GM12864 (cell line): ENCODE measurements at regions not wholly inside any gene's neighbourhood (a gene's known extent, or its start where the extent isn't known, plus 50 kb on each side); places are given as distances from the start of the nearest gene placed in this dataset.
"Not testable (repeated sequence)": the region's sequence is repeated elsewhere in the genome, so short reads cannot be mapped to it uniquely, and the experiment has no call there.

Experiments used
- DNase-seq: peaks from one replicate; pipeline ENCODE4 v3.0.0-alpha.2; 2011; ENCODE audit warnings: low read depth
- H3K4me3 ChIP-seq: 2 replicates; pipeline ENCODE4 v1.5.1; 2011; ENCODE audit warnings: mild to moderate bottlenecking, low read depth, low read length, control low read depth
- TF ChIP-seq, protein P1 (sequence below): IDR thresholded peaks from 2 replicates; pipeline ENCODE4 v1.5.1; 2011; ENCODE audit warnings: low read depth, mild to moderate bottlenecking, moderate library complexity, low read length, control low read depth, inconsistent platforms; ENCODE audit errors: missing control alignments

DNA sequence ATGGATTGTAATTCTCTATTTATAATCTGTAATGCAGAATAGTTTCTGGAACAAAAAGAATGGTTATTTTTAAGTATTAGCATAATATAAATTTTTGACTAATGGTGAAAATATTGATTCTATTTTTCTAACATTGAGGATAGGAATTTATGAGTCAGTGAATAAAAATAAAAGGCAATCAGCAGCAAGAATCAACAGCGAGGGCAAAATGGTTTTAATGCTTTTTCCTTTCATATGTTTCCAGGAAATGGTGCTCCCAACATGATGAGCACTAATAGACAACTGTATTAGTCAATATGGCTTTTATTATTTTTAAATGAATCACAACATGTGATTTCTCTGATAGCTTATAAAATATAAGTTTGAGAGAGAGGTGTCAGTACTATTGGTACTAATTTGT, 90.7 kb upstream of the TFPI start:
- no peak overlapping the region for H3K4me3 ChIP-seq
- TF ChIP-seq, protein P1, sequence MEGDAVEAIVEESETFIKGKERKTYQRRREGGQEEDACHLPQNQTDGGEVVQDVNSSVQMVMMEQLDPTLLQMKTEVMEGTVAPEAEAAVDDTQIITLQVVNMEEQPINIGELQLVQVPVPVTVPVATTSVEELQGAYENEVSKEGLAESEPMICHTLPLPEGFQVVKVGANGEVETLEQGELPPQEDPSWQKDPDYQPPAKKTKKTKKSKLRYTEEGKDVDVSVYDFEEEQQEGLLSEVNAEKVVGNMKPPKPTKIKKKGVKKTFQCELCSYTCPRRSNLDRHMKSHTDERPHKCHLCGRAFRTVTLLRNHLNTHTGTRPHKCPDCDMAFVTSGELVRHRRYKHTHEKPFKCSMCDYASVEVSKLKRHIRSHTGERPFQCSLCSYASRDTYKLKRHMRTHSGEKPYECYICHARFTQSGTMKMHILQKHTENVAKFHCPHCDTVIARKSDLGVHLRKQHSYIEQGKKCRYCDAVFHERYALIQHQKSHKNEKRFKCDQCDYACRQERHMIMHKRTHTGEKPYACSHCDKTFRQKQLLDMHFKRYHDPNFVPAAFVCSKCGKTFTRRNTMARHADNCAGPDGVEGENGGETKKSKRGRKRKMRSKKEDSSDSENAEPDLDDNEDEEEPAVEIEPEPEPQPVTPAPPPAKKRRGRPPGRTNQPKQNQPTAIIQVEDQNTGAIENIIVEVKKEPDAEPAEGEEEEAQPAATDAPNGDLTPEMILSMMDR = no peak
- DNase-seq = no peak

DNA sequence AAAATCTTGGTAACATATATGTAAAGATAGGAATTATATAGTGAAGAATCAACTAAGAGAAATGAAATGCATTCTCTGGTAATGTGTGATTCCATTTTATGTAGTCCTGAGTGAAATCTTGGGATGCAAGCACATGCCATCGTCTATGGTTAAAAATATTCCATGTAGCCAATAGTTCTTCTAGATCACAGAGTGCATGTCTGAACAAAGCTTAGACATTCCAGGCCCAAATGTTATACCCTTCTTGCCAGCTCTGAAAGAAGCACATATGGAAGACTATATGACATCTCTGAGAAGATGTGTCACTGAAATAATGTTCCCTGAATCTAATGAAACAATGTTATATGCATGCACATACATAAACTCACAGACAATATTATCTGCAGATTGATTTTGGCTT, 92.3 kb upstream of the TFPI start:
- no peak overlapping the region for H3K4me3 ChIP-seq
- no peak for DNase-seq
- TF ChIP-seq, protein P1 = no peak

DNA sequence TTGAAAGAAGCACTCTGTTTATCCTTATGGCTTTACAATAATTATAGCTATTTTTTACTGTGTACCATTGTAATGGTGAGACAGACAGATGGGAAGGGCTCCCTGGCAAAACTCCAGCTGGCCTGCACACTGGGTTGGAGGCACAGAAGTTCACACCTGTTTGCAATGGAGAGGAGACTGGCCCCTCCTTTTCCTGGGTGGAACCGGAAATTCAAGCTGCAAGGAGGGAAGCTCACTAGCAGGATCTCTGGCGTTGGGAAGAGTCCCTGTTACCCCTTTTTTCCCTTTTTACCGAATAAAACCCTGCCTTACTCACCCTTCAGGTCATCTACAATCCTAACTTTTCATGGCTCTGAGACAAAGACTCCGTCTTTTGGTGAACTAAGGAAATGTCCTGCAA, 100.3 kb upstream of the TFPI start:
- TF ChIP-seq, protein P1 = no peak
- DNase-seq = no peak
- H3K4me3 ChIP-seq = no peak overlapping the region

DNA sequence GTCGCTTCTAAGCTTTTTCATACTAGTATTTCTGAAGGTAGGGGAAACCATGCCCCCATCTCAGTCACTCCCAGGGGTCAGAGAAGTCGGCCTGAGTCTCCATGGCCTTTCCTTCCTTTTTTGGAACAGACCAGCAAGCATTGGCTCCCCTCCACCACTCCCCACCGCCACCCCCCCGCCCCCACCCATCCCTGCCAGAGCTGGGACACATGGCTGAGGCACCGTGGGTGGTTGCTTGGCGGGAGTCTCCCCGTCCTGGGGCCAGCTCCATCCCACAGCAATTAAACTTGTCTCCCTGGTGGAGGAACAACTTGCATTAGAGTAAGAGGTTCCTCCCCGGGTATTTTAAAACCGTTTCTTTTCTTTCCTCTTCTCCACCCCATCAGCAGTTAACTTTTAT, 100.8 kb upstream of the TFPI start:
- TF ChIP-seq, protein P1 = no peak
- no peak for DNase-seq
- H3K4me3 ChIP-seq = no peak overlapping the region

DNA sequence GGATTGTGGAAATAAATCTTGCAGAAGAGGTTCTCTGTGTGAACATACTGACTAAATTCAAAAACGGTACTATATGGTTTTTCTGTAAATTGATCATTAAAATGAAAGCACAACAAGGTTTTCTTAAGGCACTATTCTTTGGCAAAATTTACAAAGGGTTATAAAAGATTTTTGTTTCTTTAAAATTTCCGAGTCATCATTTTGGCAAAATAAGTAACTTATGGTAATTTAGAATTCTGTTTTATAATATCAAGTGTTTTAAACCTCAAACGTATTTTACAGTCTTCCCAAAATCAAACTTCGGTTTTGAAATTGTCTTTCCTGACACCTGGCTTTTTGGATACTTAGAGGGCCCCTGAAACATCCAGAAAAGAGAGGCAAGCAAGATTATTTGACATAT, 101.9 kb upstream of the TFPI start:
- H3K4me3 ChIP-seq = no peak overlapping the region
- DNase-seq = no peak
- TF ChIP-seq, protein P1 = no peak

DNA sequence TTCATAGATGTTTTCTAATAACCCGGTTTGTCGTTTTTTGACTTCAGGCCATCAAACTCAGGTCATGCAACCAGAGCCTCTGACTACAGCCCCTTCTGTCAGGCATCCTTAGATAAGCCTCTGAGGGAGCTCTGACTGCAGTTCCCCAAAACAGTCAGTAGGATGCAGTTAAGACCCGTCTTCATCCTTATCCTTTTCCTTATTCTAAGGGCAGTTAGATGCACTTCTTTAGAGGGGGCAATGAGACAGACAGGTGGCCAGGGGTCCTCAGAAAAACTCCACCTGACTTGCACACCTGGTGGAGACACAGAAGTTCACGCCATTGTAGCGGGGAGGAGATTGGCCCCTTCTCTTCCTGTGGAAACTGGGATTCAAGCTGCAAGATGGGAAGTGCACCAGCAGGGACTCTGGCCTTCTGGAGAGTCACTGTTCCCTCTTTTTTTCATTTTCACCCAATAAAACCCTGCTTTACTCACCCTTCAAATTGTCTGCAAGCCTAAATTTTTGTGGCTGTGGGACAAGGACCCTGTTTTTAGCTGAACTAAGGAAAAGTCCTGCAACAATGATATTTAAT, 104.8 kb upstream of the TFPI start:
- DNase-seq = no peak
- no peak overlapping the region for H3K4me3 ChIP-seq
- TF ChIP-seq, protein P1 = peak; percentile 40

DNA sequence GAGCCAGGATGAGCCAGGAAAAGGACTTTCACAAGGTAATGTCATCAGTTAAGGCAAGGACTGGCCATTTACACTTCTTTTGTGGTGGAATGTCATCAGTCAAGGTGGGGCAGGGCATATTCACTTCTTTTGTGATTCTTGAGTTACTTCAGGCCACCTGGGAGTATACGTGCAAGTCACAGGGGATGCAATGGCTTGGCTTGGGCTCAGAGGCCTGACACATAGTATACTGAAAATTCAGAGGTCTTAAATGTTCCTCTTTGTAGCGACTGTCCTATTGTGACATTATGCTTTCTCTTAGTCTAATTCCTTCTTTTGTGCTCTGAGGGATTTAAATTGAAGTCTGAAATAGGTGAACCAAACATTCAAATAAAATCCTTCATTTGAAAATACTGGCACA, 121.8 kb upstream of the TFPI start:
- DNase-seq, H3K4me3 ChIP-seq: not testable (repeated sequence)
